HG03378 (cell line): ENCODE measurements at regions not wholly inside any gene's neighbourhood (a gene's known extent, or its start where the extent isn't known, plus 50 kb on each side); places are given as distances from the start of the nearest gene placed in this dataset.

Source experiments
- ATAC-seq: cut with Tn5 transposase; IDR thresholded peaks from one replicate; pipeline ENCODE4 v1.9.1; 2021; ENCODE audit warnings: mild to moderate bottlenecking, moderate library complexity; ENCODE audit not compliant: unreplicated experiment

DNA sequence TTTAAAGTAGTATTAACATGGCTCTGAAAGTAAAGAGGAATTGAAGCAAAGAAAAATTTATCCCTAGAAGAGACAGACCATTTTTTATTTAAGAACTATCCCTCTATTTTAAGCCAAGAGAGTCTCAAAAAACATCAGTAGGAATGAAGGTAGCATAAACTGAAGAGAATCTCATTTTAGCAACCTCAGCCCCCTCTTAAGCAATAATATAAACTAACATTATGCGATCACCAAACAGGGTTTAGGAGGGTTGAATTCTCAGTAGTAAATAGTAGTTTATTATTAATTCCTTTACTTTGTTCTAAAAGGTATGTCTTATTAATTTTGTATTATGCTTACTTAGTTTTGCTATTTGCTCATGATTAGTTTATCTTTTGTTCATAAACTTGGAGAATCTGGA is 287.4 kb downstream of the CDK5RAP2 start:
- ATAC-seq: no peak

DNA sequence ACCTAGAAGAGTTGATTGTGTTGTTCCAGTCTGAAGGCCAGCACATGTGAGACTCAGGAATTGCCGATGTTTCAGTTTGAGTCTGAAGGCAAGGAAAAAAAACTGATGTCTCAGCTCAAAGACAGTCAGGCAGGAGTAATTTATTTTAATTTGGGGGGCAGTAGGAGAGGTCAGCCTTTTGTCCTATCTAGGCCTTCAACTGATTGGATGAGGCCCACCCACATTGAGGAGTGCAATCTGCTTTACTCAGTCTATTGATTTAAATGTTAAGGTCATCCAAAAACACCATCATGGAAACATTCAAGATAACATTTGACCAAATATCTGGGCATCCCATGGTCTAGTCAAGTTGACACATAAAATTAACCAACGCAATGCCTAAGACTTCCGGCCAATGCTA is 288.9 kb downstream of the CDK5RAP2 start:
- ATAC-seq: no peak

GRCh38 chr9:120289990-120290975 is 289.7 kb downstream of the CDK5RAP2 start:
- no peak for ATAC-seq

DNA sequence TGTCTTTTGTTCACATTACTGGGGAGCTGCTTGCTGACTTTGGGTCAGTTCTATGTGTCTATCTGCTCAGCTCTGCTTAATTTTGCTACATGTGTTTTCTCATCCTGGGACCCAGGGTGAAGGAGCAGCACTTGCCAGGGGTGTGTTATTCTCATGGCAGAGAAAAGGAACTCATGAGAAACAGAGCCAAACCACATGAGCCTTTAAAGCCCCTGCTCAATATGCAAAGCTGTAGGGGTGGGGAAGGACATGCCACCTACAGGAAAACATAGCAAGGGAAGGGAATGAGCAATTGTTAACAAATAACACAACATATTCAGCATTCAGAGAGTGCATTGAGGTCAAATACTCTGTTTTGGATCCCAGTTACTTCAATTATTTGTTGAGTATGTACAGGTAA is 290.9 kb downstream of the CDK5RAP2 start:
- no peak for ATAC-seq

GRCh38 chr9:120286530-120286929 is 293.4 kb downstream of the CDK5RAP2 start:
- no peak for ATAC-seq

DNA sequence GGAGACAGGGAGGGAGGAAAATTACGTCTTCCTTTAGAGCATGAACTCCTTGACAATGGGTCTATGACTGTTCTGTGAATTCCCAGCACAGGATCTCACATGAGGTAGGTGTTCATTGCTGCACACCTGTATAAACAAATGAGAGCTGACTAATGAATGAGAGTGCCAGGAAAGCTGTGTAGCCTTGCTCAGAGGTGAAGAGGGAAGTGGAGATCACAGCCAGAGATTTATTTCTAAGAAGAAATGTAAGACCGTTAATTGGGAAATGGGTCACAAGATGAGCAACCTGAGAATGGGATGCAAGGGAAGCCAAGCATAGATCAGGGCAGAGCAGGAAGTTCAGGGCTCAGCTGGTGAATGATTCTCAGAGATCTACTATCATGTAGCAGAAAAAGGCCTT is 295.1 kb downstream of the CDK5RAP2 start:
- ATAC-seq: no peak

DNA sequence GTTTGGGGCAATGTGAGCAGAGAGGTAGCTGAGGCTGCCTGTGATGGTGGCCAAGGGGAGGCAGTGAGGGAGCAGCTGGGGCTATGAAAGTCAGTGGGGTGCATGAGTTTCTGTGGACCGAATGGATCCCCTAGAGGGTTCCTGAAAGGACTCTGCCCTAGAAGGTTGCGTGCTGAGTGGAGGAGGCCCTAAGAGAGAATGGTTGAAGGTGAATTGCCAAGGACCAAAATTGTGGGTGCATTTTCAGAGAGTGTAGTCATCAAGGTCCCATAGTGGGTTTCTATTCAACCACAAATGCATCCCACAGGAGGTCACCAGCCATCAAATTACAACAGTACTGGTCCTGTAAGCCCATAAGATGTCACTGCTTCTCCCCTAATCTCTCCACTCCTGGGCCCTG is 298.3 kb downstream of the CDK5RAP2 start:
- ATAC-seq: no peak

DNA sequence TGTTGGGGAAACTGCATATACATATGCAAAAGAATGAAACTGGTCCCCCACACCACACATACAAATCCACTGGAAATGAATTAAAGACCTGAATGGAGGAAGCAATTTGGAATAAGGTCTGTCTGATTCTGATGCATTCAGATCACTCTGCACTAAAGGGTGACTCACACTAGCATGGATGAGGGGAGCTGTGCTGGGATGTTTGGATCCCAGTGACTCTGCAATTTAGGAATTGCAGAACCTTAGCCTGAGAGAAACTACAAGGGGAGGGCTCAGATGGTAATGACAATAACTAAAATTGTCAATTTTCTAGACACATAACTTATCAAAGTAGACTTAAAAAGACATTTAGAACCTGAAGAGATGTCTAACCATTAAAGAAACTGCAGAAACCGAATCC is 312.0 kb downstream of the CDK5RAP2 start:
- no peak for ATAC-seq

DNA sequence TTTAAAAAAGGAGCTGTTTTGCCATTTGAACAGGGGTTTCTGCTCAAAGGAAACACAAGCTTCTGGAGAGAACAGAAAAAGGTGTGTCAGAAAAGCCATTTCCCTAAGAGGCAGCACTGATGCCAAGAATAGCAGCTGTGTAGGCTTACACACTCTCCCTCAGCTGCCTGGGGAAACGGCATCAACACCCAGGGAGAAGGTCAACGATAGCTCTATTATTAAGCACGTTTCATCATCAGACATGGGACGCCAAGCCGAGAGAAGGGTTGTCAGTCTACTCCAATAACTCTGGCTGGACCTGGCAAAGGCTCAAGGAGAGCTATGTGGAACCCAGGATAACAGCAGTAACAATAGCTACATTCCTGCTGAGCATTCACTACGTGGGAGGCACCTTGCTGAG is 314.2 kb downstream of the CDK5RAP2 start:
- no peak for ATAC-seq

DNA sequence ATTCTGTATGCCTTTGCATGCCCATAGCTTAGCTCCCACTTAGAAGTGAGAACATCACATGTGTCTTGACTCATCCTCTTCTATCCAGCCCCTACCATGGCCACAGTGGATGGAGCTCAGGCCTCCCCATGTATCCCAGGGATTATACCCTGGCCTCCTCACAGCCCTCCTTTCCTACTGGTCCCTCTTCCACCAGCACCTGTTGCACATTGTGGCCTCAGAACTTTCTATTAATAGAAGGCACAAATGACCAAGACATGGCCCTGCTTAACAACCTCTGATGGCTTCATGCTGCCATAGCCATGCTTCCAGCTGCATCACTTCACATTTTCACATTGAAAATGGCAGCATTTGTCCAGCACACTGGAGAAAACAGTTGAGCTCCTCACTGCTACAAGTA is 315.4 kb downstream of the CDK5RAP2 start:
- ATAC-seq: no peak

- ATAC-seq: no peak
These were observed 316.1 kb downstream of the CDK5RAP2 start for GRCh38 chr9:120263836-120264235.

DNA sequence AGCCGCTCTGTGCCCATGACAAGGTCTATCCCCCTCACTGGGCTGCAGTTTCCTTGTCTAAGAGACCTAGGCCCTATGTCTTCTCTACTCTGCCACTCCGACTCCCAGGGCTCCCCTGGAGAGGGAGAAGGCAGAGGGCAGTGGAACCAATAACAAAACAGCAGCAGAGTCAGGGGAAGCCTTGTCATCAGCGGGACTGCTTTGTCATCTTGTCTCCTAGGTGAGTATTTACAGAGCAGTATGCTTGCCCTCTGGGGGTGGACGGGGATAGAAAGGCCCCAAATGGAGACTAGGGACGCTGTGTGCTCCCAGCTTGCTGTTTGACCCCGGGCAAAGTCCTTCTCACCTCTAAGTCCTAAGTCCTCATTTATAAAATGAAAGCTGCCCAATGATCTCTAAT is 318.5 kb downstream of the CDK5RAP2 start:
- ATAC-seq: no peak

DNA sequence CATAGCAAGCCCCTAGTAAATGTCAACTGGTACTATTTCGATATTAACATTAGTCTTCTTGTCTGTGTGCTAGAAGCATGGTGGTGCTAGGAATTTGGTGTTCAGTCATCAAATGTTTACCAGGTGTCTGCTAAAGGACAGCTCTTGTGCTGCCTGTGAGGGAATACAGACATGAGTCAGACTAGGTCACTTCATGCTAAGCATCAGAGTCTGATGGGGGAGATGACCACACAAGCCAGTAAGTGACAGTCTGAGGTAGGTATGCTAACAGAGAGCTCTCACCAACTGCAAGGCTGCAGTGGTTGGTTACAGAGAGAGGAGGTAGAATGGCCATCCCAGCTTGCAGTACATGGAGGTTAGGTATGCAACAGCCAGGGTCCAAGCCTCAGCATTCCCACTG is 320.9 kb downstream of the CDK5RAP2 start:
- no peak for ATAC-seq

DNA sequence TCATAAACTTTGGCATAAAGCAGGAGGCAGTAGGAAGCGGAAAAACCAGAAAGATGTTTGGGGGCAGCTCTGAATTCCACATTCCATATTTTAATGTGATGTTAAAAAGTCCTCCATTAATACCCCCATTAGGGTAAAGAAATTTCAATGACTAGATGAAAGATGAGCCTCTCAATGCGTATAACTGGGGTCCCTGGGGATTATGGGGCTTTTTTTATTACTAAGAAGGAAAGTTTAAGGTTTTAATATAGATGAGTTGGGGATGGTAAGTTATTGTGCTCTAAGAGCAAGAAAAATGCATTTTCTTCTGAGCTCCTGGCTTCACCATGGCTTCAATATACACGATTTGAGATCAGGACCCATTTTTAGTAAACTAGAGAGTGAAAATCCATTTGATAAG is 321.9 kb downstream of the CDK5RAP2 start:
- ATAC-seq: no peak

GRCh38 chr9:120257483-120257882 is 322.5 kb downstream of the CDK5RAP2 start:
- ATAC-seq: no peak

DNA sequence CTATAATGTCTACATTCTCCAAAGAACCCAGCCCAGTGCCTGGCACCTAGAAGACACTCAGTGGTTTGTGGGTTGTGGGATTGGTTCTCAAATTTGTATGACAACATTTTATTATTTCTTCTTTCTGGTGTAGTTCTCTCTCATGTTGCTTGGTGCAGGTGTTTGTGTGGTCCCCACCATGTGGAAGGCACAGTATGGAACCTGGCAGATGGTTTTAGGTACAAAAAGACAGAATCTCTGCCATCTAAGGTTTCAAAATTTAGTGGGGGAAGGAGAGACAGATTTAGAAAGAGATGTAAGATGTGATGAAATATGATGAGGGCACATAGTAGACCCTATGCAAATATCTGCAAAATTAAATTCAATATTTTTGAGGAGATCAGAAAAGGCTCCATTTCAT is 323.8 kb downstream of the CDK5RAP2 start:
- no peak for ATAC-seq

- no peak for ATAC-seq
These were observed 327.7 kb downstream of the CDK5RAP2 start for GRCh38 chr9:120252248-120252647.

DNA sequence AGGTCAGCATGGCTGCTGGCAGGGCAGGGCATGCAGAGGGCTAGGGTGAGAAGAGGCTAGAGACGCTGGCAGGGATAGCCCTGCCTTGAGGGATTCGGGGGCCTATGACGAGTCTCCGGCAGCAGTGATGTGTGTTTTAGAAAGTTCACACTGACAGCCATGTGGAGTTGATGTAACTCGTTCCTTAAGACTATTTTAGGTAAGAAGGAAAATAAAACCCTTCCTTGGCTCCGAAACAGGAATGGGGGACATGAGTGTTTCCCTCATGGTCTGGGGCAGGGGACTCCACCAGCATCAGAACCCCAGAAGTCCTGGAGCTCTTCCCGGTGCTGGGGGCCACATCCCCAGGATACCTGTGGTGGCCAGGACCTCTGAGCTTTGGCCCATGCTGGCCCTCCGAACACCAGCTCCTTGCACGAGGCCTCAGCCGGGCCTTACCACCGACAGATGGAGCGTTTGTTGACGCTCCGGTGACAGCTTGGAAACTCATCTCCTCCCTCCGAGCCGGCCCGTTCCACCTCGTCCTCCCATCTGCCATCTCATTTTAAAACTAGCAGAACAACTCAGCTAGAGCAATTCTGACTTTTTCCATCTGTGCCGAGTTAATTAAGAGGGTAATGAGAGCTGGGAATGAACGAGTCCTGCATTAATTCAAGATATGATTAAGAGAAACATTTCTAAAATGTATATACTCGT is 337.7 kb downstream of the CDK5RAP2 start:
- ATAC-seq: no peak

DNA sequence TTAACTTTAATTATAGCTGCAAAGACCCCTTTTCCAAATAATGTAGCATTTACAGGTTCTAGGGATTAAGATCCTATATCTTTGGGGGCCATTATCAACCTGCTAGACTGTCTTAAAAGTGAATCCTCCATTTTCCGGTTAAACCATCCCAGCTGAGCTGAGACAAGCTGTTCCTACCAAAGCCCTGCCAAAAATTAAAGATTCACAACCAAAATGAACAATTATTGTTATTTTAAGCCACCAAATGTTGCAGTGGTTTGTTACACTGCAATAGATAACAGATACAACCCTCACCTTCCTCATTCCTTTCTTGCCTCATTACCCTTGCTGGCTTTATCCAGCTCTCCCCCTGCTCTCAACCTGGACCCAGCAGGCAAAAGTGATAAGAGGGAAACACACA is 343.4 kb downstream of the CDK5RAP2 start:
- ATAC-seq: no peak

DNA sequence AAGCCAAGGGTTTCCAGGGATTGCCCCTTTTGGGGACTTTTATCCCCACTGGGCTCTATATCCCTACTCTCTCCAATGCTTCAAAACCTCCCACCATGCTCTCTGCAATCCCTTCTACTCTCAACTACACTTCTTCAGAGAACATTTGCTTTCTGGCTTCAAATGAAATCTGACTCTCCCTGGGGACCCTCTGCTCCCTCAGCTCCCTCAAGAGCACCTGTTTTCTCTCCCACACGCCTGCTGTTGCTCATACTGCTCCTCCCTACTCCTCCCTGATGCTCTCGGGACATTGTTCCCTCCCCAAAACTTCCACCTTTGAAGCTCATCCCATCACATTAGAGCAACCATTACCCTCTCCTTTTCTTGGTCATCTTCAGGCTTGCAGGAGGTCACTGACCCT is 344.9 kb downstream of the CDK5RAP2 start:
- ATAC-seq: no peak

- ATAC-seq: no peak
These were observed 349.7 kb downstream of the CDK5RAP2 start for GRCh38 chr9:120230227-120230626.

- ATAC-seq: no peak
These were observed 358.1 kb downstream of the CDK5RAP2 start for GRCh38 chr9:120221844-120222243.
